ENCODE measurements at regions not wholly inside any gene's neighbourhood (a gene's known extent, or its start where the extent isn't known, plus 50 kb on each side); places are given as distances from the start of the nearest gene placed in this dataset.

DNA sequence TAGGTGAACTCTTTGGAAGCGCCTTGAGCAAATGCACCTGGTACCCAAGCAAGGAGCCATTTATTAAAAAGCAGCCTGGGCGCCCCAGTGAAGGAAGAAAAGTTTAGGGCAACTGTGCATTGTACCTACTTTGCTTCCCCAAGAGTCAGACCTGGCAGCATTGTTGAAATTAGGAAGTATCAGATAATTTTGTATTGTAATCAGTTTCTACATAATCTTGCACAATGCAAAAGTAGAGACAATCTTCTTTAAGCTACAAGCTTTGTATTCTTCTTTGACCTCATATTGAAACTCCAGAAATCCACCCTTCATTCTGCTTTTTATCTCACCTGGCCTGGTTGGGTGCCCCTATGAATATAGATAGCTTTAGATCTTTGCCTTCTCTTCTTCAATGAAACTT, 490.8 kb downstream of the RASEF start:
- H3K36me3 ChIP-seq (ENCODE audit: low read depth), result no peaks in the 10 kb centered on the region

DNA sequence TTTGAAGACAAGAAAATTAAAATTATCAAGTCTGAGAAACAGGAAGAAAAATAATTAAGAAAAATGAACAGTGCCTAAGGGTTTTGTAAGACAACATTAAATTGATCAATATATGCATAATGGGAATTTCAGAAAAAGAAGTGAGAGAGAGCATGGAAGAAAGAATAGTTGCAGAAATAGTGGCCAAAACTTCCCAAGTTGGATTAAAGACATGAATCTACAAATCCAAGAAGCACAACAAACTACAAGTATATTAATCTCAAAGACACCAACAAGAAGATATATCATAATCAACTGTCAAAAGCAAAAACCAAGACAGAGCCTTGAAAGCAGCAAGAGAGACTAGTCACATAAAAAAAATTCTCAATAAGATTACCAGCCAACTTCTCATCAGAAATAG, 488.0 kb downstream of the RASEF start:
- H3K4me1 ChIP-seq (ENCODE audit: insufficient read depth, poor library complexity, severe bottlenecking), result no peaks in the 10 kb centered on the region
- H3K27ac ChIP-seq (ENCODE audit: poor library complexity, severe bottlenecking), result no peak overlapping the region
- TF ChIP-seq, protein P1, sequence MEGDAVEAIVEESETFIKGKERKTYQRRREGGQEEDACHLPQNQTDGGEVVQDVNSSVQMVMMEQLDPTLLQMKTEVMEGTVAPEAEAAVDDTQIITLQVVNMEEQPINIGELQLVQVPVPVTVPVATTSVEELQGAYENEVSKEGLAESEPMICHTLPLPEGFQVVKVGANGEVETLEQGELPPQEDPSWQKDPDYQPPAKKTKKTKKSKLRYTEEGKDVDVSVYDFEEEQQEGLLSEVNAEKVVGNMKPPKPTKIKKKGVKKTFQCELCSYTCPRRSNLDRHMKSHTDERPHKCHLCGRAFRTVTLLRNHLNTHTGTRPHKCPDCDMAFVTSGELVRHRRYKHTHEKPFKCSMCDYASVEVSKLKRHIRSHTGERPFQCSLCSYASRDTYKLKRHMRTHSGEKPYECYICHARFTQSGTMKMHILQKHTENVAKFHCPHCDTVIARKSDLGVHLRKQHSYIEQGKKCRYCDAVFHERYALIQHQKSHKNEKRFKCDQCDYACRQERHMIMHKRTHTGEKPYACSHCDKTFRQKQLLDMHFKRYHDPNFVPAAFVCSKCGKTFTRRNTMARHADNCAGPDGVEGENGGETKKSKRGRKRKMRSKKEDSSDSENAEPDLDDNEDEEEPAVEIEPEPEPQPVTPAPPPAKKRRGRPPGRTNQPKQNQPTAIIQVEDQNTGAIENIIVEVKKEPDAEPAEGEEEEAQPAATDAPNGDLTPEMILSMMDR (IDR thresholded peaks at IDR 0.05; ENCODE audit: poor library complexity, severe bottlenecking), result no peak
- no peaks in the 10 kb centered on the region for H3K9me3 ChIP-seq (ENCODE audit: severe bottlenecking)
- no peaks in the 10 kb centered on the region for H3K27me3 ChIP-seq (ENCODE audit: insufficient read depth, poor library complexity, severe bottlenecking)
- H3K4me3 ChIP-seq (ENCODE audit: severe bottlenecking), result no peak overlapping the region
- no peaks in the 10 kb centered on the region for H3K36me3 ChIP-seq (ENCODE audit: low read depth)
- ATAC-seq (ENCODE audit: low read depth) (no peak), DNase-seq (ENCODE audit: low spot score) (no peak)

More for the DNA sequence above, 490.8 kb downstream of the RASEF start:
- H3K4me1 ChIP-seq (ENCODE audit: insufficient read depth, poor library complexity, severe bottlenecking), result no peaks in the 10 kb centered on the region
- no peak for ATAC-seq (ENCODE audit: low read depth)
- no peak overlapping the region for H3K27ac ChIP-seq (ENCODE audit: poor library complexity, severe bottlenecking)
- TF ChIP-seq, protein P1 (IDR thresholded peaks at IDR 0.05; ENCODE audit: poor library complexity, severe bottlenecking), result no peak
- H3K4me3 ChIP-seq (ENCODE audit: severe bottlenecking), result no peak overlapping the region
- no peaks in the 10 kb centered on the region for H3K27me3 ChIP-seq (ENCODE audit: insufficient read depth, poor library complexity, severe bottlenecking)
- no peaks in the 10 kb centered on the region for H3K9me3 ChIP-seq (ENCODE audit: severe bottlenecking)
- no peak for DNase-seq (ENCODE audit: low spot score)

- no peaks in the 10 kb centered on the region for H3K4me1 ChIP-seq (ENCODE audit: insufficient read depth, poor library complexity, severe bottlenecking)
- H3K27ac ChIP-seq (ENCODE audit: poor library complexity, severe bottlenecking), result no peak overlapping the region
- TF ChIP-seq, protein P1 (IDR thresholded peaks at IDR 0.05; ENCODE audit: poor library complexity, severe bottlenecking), result no peak
- H3K36me3 ChIP-seq (ENCODE audit: low read depth), result no peaks in the 10 kb centered on the region
- ATAC-seq (ENCODE audit: low read depth) (no peak), DNase-seq (ENCODE audit: low spot score) (no peak)
- H3K27me3 ChIP-seq (ENCODE audit: insufficient read depth, poor library complexity, severe bottlenecking), result no peaks in the 10 kb centered on the region
- no peak overlapping the region for H3K4me3 ChIP-seq (ENCODE audit: severe bottlenecking)
- H3K9me3 ChIP-seq (ENCODE audit: severe bottlenecking), result no peaks in the 10 kb centered on the region
Observed at GRCh38 chr9:82580921-82581320, 482.0 kb downstream of the RASEF start.

GRCh38 chr9:82581516-82581915, 481.4 kb downstream of the RASEF start:
- no peak overlapping the region for H3K27ac ChIP-seq (ENCODE audit: poor library complexity, severe bottlenecking)
- no peak overlapping the region for H3K4me3 ChIP-seq (ENCODE audit: severe bottlenecking)
- TF ChIP-seq, protein P1 (IDR thresholded peaks at IDR 0.05; ENCODE audit: poor library complexity, severe bottlenecking), result no peak
- H3K27me3 ChIP-seq (ENCODE audit: insufficient read depth, poor library complexity, severe bottlenecking), result no peaks in the 10 kb centered on the region
- no peak for ATAC-seq (ENCODE audit: low read depth)
- no peaks in the 10 kb centered on the region for H3K36me3 ChIP-seq (ENCODE audit: low read depth)
- H3K4me1 ChIP-seq (ENCODE audit: insufficient read depth, poor library complexity, severe bottlenecking), result no peaks in the 10 kb centered on the region
- H3K9me3 ChIP-seq (ENCODE audit: severe bottlenecking), result no peaks in the 10 kb centered on the region
- DNase-seq (ENCODE audit: low spot score), result no peak

DNA sequence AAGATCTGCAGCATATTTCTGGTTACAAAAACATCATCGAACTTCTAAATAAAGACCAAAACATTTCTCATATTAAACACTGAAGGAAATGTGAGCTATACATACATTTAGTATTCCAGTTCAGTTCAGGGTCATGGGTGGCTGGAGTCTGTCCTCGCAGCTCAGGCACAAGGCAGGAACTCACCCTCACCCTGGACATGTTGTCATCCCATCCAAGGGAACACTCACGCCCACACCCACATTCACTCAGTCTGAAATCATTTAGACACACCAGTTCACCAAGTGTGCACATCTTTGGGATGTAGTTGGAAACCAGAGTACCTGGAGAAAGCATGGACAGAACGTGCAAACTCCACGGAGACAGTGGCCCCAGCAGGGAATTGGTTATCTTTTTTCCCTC, 481.0 kb downstream of the RASEF start:
- H3K27me3 ChIP-seq (ENCODE audit: insufficient read depth, poor library complexity, severe bottlenecking), result no peaks in the 10 kb centered on the region
- no peaks in the 10 kb centered on the region for H3K9me3 ChIP-seq (ENCODE audit: severe bottlenecking)
- no peak overlapping the region for H3K4me3 ChIP-seq (ENCODE audit: severe bottlenecking)
- DNase-seq (ENCODE audit: low spot score) (no peak), ATAC-seq (ENCODE audit: low read depth) (no peak)
- TF ChIP-seq, protein P1 (IDR thresholded peaks at IDR 0.05; ENCODE audit: poor library complexity, severe bottlenecking), result no peak
- H3K4me1 ChIP-seq (ENCODE audit: insufficient read depth, poor library complexity, severe bottlenecking), result no peaks in the 10 kb centered on the region
- no peaks in the 10 kb centered on the region for H3K36me3 ChIP-seq (ENCODE audit: low read depth)
- H3K27ac ChIP-seq (ENCODE audit: poor library complexity, severe bottlenecking), result no peak overlapping the region

Data from RWPE2 (cell line).